Endothelial cell of umbilical vein (primary cell): ENCODE measurements at regions not wholly inside any gene's neighbourhood (a gene's known extent, or its start where the extent isn't known, plus 50 kb on each side); places are given as distances from the start of the nearest gene placed in this dataset.

ENCODE experiments used
- BruUV-seq: library from RNA; stranded (reverse); fragments of 400-500 nt; replicated peaks from 2 replicates; lab custom pipeline; 2021; lab: Mats Ljungman, UMichigan
- CTCF ChIA-PET: fragments of 300-600, 350-600 bp; sonication (Branson Sonifier 250); formaldehyde crosslinking; loops from one replicate; lab custom pipeline; 2021; ENCODE audit warnings: antibody characterized with exemption, inconsistent platforms; lab: Charles Lee
- POLR2A ChIA-PET: fragments of 300-600, 350-600 bp; sonication (Branson Sonifier 250); formaldehyde crosslinking; loops from one replicate; lab custom pipeline; 2021; ENCODE audit warnings: antibody characterized with exemption, inconsistent platforms; lab: Charles Lee
- DNase-seq: peaks from one replicate; pipeline ENCODE4 v3.0.0-alpha.2; 2011; ENCODE audit warnings: low read depth, low spot score
- FAIRE-seq: peaks from 2 replicates; lab custom pipeline; 2011; peaks lifted over from hg19 to GRCh38; lab: Jason Lieb, UNC
- H2AFZ ChIP-seq: 2 replicates; pipeline ENCODE4 v1.6.0; 2012; ENCODE audit warnings: low read depth, low read length, control low read depth, inconsistent platforms
- H3K27ac ChIP-seq: 2 replicates; pipeline ENCODE4 v1.5.1; 2011; ENCODE audit warnings: low read depth, mild to moderate bottlenecking, control low read depth, low read length, moderate library complexity; ENCODE audit not compliant: insufficient read depth
- H3K27me3 ChIP-seq, 2 experiments: 2 replicates each; pipeline versions ENCODE4 v1.6.0 to v1.6.1; 2011; ENCODE audit warnings: low read length in 2 of 2, mixed read lengths in 1 of 2; ENCODE audit not compliant: control insufficient read depth in 2 of 2, insufficient read depth in 2 of 2
- H3K36me3 ChIP-seq, 2 experiments: 2 replicates in 1 of 2; 3 replicates in 1 of 2; pipeline ENCODE4 v1.5.1; 2011; ENCODE audit warnings: low read length in 2 of 2, mild to moderate bottlenecking in 1 of 2, moderate library complexity in 1 of 2; ENCODE audit not compliant: control insufficient read depth in 2 of 2, insufficient read depth in 2 of 2; ENCODE audit errors: extremely low read depth in 1 of 2
- H3K4me1 ChIP-seq: 3 replicates; pipeline ENCODE4 v1.5.1; 2011; ENCODE audit warnings: mild to moderate bottlenecking, low read length; ENCODE audit not compliant: control insufficient read depth, insufficient read depth; ENCODE audit errors: extremely low read depth
- H3K4me2 ChIP-seq: 2 replicates; pipeline ENCODE4 v1.6.1; 2011; ENCODE audit warnings: low read length, control low read depth, mixed read lengths; ENCODE audit not compliant: insufficient read depth
- H3K4me3 ChIP-seq, 3 experiments: fragments of 200-600 bp in 1 of 3; sonication (generic), shearing (Covaris generic) in 1 of 3; replicated peaks in 1 of 3; 2 replicates each; pipeline ENCODE4 v1.5.1; 2011 to 2016; ENCODE audit warnings: control low read depth in 3 of 3, low read length in 3 of 3, mild to moderate bottlenecking in 2 of 3, inconsistent platforms in 1 of 3, low read depth in 1 of 3, moderate library complexity in 1 of 3; ENCODE audit not compliant: insufficient read depth in 1 of 3
- H3K79me2 ChIP-seq: 2 replicates; pipeline ENCODE4 v1.6.0; 2012; ENCODE audit warnings: low read length, inconsistent platforms; ENCODE audit not compliant: control insufficient read depth, insufficient read depth
- H3K9ac ChIP-seq: replicated peaks from 2 replicates; pipeline ENCODE3; 2011; ENCODE audit warnings: low read length, control low read depth; ENCODE audit not compliant: insufficient read depth; ENCODE audit errors: extremely low read depth
- H3K9me1 ChIP-seq: replicated peaks from 3 replicates; pipeline ENCODE4 v1.6.0; 2011; ENCODE audit warnings: mild to moderate bottlenecking, low read length; ENCODE audit not compliant: control insufficient read depth, insufficient read depth; ENCODE audit errors: extremely low read depth
- H3K9me3 ChIP-seq: replicated peaks from 2 replicates; pipeline ENCODE4 v1.5.1; 2012; ENCODE audit warnings: low read length, inconsistent platforms; ENCODE audit not compliant: control insufficient read depth, insufficient read depth
- H4K20me1 ChIP-seq: replicated peaks from 2 replicates; pipeline ENCODE3; 2011; ENCODE audit warnings: mild to moderate bottlenecking, low read length; ENCODE audit not compliant: control insufficient read depth, insufficient read depth; ENCODE audit errors: extremely low read depth
- EZH2 ChIP-seq: IDR thresholded peaks from 2 replicates; pipeline ENCODE4 v1.6.1; 2012; ENCODE audit warnings: borderline replicate concordance, low read depth, mild to moderate bottlenecking, moderate library complexity, low read length, inconsistent platforms; ENCODE audit not compliant: severe bottlenecking
- FOS ChIP-seq: IDR thresholded peaks from 2 replicates; pipeline ENCODE4 v1.6.1; 2011; ENCODE audit warnings: mild to moderate bottlenecking, low read length, moderate library complexity, borderline replicate concordance; ENCODE audit not compliant: insufficient read depth
- GATA2 ChIP-seq: IDR thresholded peaks from 2 replicates; pipeline ENCODE4 v1.7.0; 2011; ENCODE audit warnings: low read depth, mild to moderate bottlenecking, moderate library complexity, mixed read lengths, low read length; ENCODE audit not compliant: insufficient read length, insufficient read depth
- JUN ChIP-seq: IDR thresholded peaks from 2 replicates; pipeline ENCODE4 v1.6.1; 2011; ENCODE audit warnings: borderline replicate concordance, low read depth; ENCODE audit not compliant: insufficient read length, insufficient read depth
- POLR2A ChIP-seq: IDR thresholded peaks from 2 replicates; pipeline ENCODE4 v1.6.1; 2012; ENCODE audit warnings: low read depth, mild to moderate bottlenecking, control low read depth, low read length
- POLR2AphosphoS5 ChIP-seq: IDR thresholded peaks from 2 replicates; pipeline ENCODE4 v1.6.1; 2012; ENCODE audit warnings: low read depth, mild to moderate bottlenecking, control low read depth, low read length, moderate library complexity; ENCODE audit not compliant: insufficient read depth
- dilution Hi-C: fragments of 300-500 bp; cut with MboI; formaldehyde crosslinking; loops from one replicate; pipeline ENCODE4 v1.15.0; 2019; ENCODE audit warnings: low sequenced_read_pairs; ENCODE audit not compliant: extremely low pct_ligation_motif_present
- intact Hi-C: fragments of 100-400 bp; cut with micrococcal nuclease; formaldehyde crosslinking; loops from one replicate; pipeline ENCODE4 v1.10.0; 2022
- TF ChIP-seq, protein P1 (sequence below), 2 donors: IDR thresholded peaks; 1 replicate in 1 of 2; 2 replicates in 1 of 2; pipeline ENCODE4 v1.5.1; 2011; ENCODE audit warnings: low read length in 2 of 2, mild to moderate bottlenecking in 2 of 2, moderate library complexity in 2 of 2, control low read depth in 1 of 2, inconsistent platforms in 1 of 2, low read depth in 1 of 2; ENCODE audit not compliant: insufficient read depth in 1 of 2; ENCODE audit errors: extremely low read depth in 1 of 2
- TF ChIP-seq, protein P2 (sequence below): IDR thresholded peaks from 2 replicates; pipeline ENCODE4 v1.6.1; 2011; ENCODE audit not compliant: insufficient read depth, insufficient read length

DNA sequence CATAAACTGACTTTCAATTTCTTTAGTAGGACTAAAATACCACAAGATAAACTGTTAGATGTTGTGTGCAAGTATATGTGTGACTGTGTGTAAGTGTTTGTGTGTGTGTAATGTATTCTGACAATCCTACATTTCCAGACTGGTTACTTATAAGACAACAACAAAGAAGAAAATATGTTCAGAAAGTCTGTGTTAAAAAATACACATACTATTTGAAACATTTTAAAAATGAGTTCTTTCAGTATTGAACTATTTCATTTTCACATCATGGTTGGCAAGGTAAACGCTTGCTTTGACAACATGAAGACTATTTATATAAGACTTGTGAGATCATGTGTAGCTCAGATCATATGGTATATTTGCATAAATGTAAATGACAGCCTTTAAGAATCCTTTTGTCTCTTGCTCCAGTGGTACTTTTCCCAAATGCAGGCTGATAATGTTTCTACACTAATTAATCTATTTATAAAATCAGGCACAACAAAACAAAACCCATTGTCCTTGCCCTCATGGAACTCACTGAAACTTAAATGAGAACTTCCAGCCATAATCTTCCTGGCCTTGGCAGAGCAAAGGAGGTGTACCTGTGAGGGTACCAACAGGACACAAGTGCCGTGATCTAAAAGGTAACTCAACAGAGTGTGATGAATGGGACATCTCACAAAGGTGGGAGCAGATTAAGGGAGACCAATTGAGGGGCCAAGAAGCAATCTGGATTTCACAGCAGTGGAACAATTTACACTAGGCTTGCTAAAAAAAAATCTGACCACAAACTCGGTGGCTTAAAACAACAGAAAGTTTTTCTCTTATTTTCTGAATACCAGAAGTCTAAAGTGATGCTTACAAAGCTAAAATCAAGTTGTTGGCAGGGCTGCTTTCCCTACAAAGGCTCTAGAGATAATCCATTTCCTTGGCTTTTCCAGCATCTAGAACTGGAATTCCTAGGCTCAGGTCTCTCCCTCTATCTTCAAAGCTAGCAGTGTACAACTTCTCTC lies 349.0 kb downstream of the TBC1D4 start:
- Histone ChIP-seq H3K27me3 (no peaks in the 10 kb centered on the region), H3K4me3 (no peak overlapping the region), H3K4me1 (peaks cover 3% of the 10 kb centered on the region), H3K4me2 (no peak overlapping the region), H3K9me3 (no peaks in the 10 kb centered on the region), H2AFZ (no peak overlapping the region), H3K36me3 (no peaks in the 10 kb centered on the region), H4K20me1 (no peaks in the 10 kb centered on the region), H3K9ac (no peak overlapping the region), H3K79me2 (no peaks in the 10 kb centered on the region), H3K27ac (no peak overlapping the region), H3K9me1 (no peaks in the 10 kb centered on the region)
- DNase-seq (no peak), FAIRE-seq (no peak)
- no TSS peak for BruUV-seq
- CTCF ChIA-PET = interaction anchor here (1.2 kb wide), 1 partner anchor 10 kb away, joined by 3 read pairs; no protein-coding TSS in a partner anchor
- dilution Hi-C loops = no loop called here
- intact Hi-C loops = no loop called here
- POLR2A ChIA-PET = no interaction called here
- no peak for TF ChIP-seq GATA2
- TF ChIP-seq, protein P1, sequence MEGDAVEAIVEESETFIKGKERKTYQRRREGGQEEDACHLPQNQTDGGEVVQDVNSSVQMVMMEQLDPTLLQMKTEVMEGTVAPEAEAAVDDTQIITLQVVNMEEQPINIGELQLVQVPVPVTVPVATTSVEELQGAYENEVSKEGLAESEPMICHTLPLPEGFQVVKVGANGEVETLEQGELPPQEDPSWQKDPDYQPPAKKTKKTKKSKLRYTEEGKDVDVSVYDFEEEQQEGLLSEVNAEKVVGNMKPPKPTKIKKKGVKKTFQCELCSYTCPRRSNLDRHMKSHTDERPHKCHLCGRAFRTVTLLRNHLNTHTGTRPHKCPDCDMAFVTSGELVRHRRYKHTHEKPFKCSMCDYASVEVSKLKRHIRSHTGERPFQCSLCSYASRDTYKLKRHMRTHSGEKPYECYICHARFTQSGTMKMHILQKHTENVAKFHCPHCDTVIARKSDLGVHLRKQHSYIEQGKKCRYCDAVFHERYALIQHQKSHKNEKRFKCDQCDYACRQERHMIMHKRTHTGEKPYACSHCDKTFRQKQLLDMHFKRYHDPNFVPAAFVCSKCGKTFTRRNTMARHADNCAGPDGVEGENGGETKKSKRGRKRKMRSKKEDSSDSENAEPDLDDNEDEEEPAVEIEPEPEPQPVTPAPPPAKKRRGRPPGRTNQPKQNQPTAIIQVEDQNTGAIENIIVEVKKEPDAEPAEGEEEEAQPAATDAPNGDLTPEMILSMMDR (IDR thresholded peaks at IDR 0.05; ENCODE audit: extremely low read depth in 1 of 2, insufficient read depth in 1 of 2, low read depth in 1 of 2, low read length in 2 of 2) = no peak
- no peak for TF ChIP-seq POLR2A
- TF ChIP-seq JUN = no peak
- TF ChIP-seq, protein P2, sequence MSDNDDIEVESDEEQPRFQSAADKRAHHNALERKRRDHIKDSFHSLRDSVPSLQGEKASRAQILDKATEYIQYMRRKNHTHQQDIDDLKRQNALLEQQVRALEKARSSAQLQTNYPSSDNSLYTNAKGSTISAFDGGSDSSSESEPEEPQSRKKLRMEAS = no peak
- TF ChIP-seq FOS = no peak
- TF ChIP-seq EZH2 = no peak
- TF ChIP-seq POLR2AphosphoS5 = no peak
